ENCODE measurements at regions not wholly inside any gene's neighbourhood (a gene's known extent, or its start where the extent isn't known, plus 50 kb on each side); places are given as distances from the start of the nearest gene placed in this dataset.

GRCh38 chrX:39971760-39972159 is 126.0 kb downstream of the BCOR start:
- no peak for DNase-seq

GRCh38 chrX:39972340-39972739 is 125.4 kb downstream of the BCOR start:
- no peak for DNase-seq

GRCh38 chrX:39973810-39974209 is 123.9 kb downstream of the BCOR start:
- no peak for DNase-seq

DNA sequence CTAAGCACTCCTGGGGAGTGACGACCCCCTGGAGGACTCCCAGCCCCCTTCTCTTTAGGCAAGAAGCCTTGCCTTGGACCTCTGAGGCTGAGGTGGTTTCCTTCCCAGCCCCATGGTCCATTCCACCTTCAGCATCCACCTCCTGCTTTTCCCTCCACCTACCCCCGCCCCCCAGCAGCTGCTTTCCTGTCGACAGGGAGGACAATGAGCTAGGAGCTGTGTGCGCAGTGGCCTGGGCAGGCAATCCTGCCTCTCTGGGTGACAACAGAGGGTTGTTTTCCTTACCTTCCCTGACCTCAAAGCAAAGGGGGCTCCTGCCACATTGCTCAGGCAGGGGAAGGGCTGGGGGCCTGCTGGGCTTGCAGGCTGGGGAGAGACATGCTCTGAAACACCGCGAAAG is 123.5 kb downstream of the BCOR start:
- DNase-seq = no peak

DNA sequence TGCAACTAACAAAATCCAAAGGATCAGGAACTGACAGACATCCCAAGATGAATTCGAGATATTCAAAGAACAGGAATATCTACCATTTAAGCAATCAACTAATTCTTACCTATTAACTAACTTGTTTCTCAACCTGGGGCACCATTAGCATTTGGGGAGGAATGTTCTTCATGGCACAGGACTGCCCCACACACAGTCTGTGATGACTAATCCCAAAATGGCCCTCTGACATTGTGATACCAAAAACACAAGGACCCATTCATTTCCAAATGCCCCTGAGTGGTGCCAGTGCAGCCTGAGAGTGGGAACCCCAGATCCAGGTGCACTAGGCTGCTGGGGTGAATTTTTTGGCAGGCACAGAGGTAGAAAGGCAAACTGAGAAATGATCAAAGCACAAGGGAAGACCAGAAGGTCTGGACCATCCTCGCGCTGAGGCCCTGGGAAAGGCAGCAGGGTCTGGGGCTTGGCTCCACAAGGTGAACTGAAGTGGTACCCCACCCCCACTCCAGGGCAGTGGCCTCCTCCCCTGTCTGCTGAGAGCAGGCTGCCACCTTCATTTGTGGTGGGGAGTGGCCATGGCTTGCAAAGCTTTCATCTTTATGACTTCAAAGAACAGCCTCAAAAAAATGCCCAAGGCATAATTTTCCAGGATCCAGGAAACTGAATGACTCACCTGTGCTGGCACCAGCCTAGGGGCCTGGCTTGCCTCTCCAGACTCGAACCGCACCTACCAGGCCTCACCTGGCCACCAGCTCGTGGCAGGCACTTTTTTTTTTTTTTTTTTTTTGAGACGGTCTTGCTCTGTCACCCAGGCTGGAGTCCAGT is 122.4 kb downstream of the BCOR start:
- no peak for DNase-seq

DNA sequence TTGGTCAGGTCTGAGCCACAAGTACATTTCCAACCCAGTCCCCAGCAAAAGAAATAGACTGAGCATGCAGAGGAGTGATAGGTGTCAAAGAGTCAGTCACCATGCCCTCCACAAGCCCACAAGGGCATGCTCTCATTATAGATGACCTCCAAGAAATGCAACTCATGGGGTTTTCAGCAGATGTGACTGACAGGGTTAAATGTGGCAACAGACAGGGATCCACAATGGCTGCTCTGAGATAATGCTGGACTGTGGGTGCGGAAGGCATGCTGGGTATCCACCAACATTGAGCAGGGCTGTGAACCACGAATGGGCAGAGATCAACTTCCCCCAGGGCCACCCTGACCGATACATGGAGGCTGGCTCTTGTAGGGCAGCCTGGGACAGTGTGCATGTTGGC is 115.8 kb downstream of the BCOR start:
- DNase-seq = no peak

- DNase-seq = no peak
Observed at GRCh38 chrX:39982948-39983347, 114.8 kb downstream of the BCOR start.

GRCh38 chrX:39983715-39984114 is 114.0 kb downstream of the BCOR start:
- DNase-seq = no peak

DNA sequence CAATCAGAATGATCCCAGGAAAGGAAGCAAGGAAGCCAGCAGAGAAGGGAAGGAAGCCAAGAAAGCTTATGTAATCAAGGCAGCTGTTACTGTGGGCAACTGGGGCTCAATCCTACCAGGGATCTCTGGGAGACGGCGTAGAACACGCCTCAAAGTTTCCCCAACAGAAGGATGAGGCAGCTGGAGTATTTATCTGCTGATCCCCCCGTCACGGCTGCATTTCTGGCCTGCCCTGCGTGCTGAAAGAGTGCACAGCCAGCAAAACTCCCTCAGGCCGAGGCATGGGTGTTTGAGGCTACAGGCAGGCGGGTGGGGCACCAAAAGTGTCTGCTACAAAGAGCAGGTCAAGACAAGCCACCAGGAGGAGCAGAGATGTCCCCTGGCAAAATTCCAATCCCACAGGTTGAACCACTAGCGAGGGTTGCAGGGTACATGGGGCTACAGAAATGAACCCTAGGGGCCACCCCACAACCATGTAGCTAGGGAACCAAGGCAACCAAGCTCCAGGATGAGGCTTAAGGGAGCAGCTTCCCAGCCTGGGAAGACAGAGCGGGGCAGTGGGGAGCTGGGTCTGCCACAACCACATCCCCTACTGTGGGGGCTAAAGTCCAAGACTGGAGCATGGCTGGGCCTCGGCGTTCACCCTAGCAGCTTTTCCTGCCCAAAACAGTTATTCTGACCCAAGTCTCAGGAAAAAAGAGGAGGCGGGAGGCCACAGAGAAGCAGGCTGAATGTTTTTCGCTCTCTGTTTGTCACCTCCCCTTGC is 113.4 kb downstream of the BCOR start:
- DNase-seq = no peak

GRCh38 chrX:39985071-39985470 is 112.7 kb downstream of the BCOR start:
- no peak for DNase-seq

- no peak for DNase-seq
Observed at GRCh38 chrX:39985551-39985950, 112.2 kb downstream of the BCOR start.

DNA sequence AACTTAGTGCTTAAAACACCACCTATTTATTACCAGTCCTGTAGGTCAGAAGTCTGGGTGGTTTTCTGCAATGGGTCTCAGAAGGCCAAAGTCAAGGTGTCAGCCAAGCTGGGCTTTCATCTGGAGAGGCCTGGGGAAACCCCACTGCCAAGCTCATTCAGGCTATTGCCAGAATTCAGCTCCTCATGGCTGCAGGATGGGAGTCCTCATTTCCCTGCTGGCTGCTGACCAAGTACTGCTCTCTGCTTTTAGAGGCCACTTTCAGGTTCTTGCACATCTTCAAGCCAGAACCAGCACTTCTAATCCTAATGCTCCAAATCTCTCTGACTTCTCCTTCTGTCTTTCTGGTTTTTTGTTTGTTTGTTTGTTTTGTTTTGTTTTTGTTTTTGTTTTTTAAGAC is 109.3 kb downstream of the BCOR start:
- DNase-seq = no peak

DNA sequence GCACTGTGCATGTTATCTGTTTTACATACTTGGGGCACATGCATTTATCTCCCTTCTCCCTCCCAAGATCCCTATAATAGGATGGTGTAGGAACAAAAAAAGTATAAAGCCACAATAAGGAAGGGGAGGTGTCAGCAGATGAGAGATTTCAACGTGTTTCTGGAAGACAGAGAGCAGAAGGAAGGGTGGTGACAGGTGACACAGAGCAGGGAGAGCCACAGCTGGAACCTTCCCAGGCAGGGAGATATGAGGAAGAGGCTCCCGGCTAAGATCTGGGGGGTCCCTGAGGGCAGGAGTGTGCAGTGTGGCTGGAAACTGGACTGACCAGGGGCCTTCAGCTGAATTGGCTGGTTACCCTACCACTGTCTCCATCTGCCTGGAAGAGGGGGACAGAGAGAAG is 107.4 kb downstream of the BCOR start:
- no peak for DNase-seq

DNA sequence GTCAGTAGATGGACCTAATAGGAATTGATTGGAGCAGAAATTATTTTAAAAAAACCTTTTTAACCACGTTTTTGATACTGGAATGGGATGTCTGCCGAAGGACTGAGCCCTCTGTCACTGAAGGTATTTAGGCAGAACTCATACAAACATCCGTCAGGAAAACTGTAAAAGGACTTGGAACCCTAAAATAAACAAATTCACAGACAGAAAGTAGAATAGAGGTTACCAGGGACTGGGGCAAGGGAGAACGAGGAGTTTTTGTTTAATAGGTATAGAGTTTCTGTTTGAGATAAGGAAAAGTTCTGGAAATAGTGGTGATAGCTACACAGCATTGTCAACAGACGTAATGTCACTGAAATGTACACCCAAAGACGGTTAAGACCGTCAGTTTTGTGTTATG is 105.5 kb downstream of the BCOR start:
- DNase-seq = no peak

- no peak for DNase-seq
Observed at GRCh38 chrX:39995457-39995856, 102.3 kb downstream of the BCOR start.

DNA sequence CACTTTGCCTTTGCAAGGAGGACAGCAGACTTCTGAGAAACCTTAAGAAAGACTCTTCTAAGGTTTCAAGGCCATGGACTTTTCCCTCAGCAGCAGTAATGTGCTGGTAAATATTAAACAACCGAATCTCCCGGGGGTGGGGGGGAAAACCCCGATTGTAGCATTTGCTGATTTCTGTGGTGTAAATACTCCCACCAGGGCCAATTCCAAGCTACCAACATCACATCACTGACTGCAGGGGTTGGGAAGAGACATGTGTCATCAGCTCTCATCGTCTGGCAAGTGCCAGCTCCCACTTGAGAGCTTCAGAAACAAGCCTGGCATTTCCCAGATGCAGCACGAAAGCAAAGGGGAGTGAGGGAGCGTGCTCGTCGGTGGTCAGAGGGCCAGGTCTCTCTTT is 101.2 kb downstream of the BCOR start:
- DNase-seq = no peak

DNA sequence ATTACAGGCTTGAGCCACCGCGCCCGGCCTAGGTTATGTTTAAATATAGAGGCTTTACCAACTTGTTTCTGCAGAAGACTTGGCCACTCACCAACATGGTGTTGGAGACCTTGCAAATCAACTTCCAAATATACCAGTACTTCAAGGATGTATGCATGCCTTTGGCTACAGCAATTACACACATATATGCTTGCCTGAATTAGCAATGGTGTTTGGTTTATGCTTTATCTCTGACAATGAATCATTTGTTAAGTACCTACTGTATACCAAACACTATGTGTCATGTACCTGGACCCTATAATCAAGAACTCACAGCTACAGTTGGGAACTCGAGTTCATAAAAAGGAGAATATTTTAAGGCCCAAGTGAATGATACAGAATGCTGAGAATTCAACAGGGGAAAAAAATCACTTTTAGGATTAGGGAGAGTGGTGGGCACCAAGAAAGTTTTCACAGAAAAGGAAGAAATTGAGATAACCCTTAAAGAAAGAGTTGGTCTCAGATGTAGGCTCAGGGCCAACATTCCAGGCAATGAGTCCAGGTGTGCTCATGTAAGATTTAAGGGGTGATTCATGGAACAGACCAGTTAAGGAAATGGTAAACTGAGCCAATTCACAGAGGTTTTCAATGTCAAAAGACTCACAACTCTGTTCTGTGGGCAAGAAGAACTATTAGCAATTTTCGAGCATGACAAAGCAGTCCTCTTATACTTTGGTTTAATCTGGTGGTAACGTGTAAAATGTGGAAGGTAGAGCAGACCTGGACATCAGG is 98.9 kb downstream of the BCOR start:
- DNase-seq = no peak
